GM19372 (cell line): ENCODE measurements at regions not wholly inside any gene's neighbourhood (a gene's known extent, or its start where the extent isn't known, plus 50 kb on each side); places are given as distances from the start of the nearest gene placed in this dataset.

Source experiments
- ATAC-seq: cut with Tn5 transposase; IDR thresholded peaks from one replicate; pipeline ENCODE4 v1.9.1; 2021; ENCODE audit warnings: mild to moderate bottlenecking, low read depth, moderate library complexity; ENCODE audit not compliant: unreplicated experiment

DNA sequence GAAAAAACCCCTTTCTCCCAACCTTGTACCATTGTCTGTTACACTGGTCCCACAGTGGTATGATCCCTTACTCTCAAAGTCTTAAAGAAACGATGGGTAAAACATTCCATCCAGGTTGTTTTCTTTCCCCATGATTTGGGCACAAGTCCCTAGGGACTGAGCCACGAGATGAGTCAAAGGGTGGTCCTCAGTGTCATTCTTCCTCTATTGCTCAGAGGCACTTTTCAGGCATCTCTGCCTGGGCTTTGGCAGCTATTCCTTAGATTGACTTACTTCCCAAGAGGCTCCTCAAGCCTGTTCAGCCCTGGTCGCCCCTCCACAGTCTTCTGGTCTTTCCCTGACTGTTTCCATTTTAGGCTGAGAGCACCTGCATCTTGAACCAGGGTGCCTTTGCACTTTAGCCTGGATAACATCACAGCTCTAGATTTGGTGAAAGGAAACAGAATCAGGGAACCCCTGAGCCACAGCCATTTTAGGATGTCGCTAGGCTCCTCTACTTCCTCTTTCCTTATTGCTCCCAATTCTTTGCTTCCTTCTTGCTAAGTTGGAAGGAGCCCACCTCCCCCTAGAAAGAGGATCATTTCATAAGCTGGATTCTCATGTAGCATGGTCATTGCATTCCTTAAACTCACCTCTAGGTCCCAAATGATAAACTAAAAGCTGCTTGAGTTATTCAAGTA is 131.0 kb upstream of the TPRG1 start:
- no peak for ATAC-seq

DNA sequence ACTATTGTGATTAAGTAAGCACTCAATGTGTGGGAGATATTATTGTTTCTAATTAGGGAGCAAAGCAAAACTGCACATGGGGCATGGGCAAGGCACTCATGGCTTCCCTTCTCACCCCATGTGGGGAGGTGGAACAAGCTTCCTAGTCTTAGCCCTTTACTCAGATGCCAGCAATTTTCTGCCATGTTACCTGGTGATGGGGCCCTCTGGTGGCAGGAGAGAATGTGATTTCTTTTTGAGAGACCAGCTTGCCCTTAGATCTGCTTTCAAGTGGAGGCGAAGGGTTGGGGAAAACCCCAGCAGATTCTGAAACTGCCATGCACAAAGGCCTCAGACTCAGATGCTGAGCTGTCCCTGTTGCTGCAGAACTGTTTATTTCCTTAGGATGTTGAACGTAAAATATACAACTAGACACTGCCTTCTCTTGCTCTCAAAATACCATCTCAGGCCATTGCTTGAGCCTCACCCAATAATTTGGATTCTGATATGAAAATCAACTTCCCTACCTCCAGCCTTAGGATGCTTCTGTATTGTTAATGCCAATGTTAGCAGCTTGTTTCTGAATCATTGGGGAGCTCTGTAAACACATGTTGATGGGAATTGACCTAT is 130.2 kb upstream of the TPRG1 start:
- ATAC-seq = peak; percentile 99

DNA sequence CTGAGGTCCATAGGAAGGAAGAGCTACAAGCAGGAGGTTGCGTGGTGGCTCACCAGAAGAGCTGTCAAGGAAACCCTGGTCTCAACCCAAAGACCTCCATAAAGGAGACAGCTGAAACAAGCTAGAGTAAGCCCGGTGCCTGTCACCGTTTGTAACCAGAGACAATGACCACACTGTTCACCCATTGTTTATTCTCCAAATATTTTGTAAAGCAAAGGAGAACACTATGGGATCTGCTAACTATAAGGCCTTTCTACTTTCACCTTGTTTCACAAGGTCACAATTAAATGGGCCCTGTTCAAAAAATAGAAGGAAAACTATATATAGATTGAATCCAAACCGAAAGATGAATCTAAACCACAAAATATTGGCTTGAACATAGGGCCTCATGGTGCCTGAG is 128.9 kb upstream of the TPRG1 start:
- no peak for ATAC-seq

- no peak for ATAC-seq
These were observed 122.1 kb upstream of the TPRG1 start for GRCh38 chr3:189049458-189050236.

- ATAC-seq = no peak
These were observed 118.4 kb upstream of the TPRG1 start for GRCh38 chr3:189053322-189053721.

- no peak for ATAC-seq
These were observed 115.0 kb upstream of the TPRG1 start for GRCh38 chr3:189056646-189057335.

DNA sequence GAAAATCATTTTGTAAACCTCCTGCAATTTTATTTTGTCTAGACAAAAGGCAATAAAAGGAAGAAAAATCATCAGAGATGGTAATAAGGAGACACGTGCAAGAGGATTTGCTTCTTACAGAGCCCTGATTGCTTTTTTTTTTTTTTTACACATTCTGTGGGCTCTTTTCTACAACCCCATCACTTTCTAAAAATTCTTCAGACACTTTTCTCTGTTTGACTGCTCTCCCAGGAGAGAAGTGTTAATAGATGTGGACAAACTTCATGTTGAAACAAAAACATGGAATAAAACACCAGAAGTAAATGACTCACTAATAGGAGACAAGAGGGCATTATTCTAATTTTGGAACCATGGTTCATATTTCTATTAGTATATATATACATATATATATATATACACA is 114.4 kb upstream of the TPRG1 start:
- no peak for ATAC-seq

- ATAC-seq = no peak
These were observed 113.7 kb upstream of the TPRG1 start for GRCh38 chr3:189058071-189058470.

GRCh38 chr3:189070965-189071364 is 100.8 kb upstream of the TPRG1 start:
- no peak for ATAC-seq

GRCh38 chr3:189071446-189071845 is 100.3 kb upstream of the TPRG1 start:
- no peak for ATAC-seq

- no peak for ATAC-seq
These were observed 95.3 kb upstream of the TPRG1 start for GRCh38 chr3:189076449-189076848.

- ATAC-seq = no peak
These were observed 91.0 kb upstream of the TPRG1 start for GRCh38 chr3:189080745-189081144.

- ATAC-seq = no peak
These were observed 88.9 kb upstream of the TPRG1 start for GRCh38 chr3:189082666-189083427.

DNA sequence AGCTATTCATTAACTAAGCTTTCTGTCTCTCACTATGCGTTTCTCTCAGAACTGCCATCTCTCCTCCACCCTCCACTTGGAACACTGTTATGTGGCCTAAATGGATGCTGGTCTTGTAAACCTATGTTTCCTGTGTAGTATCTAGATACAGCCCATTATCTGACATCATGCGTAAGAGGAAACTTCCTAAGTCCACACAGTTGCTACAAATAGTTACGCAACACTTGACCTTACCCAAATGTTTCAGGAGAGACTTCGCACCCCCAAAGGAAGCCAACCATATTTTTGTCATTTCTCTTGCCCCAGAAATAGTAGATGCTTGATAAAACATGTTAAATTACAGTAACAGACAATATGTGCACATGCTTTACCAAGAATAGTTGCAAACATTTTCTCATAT is 87.2 kb upstream of the TPRG1 start:
- no peak for ATAC-seq

DNA sequence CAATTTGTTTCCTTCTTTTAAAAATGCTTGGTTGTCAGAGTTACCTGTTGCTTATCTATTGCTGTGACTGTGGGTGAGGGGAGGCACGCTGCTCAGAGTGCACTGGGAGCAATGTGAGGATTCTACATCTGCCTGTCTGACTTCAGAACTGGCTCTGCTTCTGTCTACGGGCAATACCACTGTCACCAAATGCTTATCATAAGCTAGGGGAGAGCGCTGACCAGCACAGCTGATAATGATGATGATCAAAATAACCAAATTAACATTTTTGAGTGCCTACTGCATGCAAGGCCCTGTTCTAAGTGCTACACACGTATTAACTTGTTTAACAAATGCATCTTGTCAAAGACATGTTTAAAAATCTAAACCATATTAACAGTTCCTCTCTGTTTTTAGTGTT is 79.2 kb upstream of the TPRG1 start:
- ATAC-seq = no peak

- ATAC-seq = no peak
These were observed 77.2 kb upstream of the TPRG1 start for GRCh38 chr3:189094539-189094938.

DNA sequence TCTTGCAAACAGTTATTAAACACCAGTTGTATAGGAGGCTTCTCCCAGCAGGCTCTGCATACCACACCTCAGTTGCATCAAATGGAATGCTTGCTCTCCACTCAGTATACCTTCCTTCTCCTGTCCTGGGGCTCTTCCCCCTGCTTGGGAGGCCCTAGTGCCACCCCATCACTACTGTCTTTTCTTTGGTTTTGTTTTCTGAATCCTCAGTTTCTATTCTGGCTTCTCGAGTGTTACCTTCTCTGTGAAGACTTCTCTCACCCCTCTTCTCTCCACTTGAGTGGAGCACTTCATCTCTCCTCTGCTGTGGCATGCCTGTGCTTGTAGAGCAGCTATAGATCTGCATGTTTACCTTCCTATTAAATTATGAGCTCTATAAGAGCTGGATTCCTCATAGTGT is 75.7 kb upstream of the TPRG1 start:
- no peak for ATAC-seq

GRCh38 chr3:189099031-189099471 is 72.7 kb upstream of the TPRG1 start:
- ATAC-seq = no peak

DNA sequence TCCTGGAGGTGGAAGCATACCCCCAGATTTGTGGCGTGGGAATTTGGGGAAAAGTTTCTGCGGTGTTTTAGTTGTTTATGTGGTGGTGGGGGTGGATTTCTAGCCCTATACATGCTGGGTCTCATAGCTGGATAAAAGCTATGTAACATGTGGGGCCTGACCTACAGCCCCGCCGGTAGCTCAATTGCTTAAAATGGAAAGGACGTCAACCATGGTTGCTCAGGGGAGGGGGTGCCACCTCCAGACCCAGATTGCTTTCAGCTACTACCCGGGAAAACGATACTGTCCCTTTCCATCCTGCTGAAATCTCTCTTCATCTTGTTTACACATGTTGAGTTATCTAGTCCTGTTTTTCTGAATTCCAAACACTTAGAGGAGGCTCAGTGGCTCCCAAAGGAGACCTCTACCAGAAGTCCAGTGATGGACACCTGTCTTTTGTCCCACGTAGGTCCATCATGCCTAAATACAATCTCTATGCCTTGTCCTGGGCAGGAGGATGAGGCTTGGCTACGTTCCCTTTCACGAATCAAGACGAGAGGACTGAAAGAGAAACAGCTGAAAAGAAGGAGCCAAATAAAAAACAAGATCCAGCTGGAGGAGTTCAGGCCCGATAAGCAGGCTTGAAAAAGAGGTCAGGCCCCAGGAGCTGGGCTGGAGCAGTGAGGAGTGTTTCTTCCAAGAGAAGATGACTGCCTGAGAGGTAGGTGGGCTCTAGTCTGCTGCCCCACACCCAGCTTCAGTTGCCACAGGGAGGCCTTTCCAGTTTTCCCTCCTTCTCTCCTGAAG is 72.1 kb upstream of the TPRG1 start:
- ATAC-seq = no peak

DNA sequence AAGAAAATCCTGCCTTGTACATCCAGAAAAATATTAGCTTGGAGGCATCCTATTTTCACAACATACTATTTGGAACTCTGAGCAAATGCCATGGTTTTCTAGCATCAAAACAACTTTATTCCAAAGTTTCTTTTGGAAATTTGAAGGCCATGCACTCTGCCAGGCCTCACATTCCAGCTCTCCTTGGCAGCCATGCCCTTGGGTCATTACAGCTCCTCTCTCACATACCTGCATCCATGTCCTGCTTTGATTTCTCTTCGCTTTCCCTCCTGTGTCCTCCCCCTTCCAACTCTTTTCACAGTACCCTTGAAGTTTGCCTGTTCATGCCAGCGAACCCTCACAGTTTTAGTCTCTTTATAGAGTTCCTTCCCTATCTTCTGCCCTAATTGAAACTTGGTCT is 70.9 kb upstream of the TPRG1 start:
- no peak for ATAC-seq
